Sigmoid colon (tissue), 6 donors: ENCODE measurements at regions not wholly inside any gene's neighbourhood (a gene's known extent, or its start where the extent isn't known, plus 50 kb on each side); places are given as distances from the start of the nearest gene placed in this dataset.

Experiments used
- DNase-seq: peaks from one replicate; pipeline ENCODE4 v3.0.0-alpha.2; 2019
- H3K27ac ChIP-seq, 4 donors: fragments of 200-600 bp; sonication (generic); one replicate each; pipeline ENCODE4 v1.5.1; 2016 to 2019; ENCODE audit warnings: mild to moderate bottlenecking in 1 of 4
- H3K27me3 ChIP-seq, 3 donors: fragments of 200-600 bp; sonication (generic); one replicate each; pipeline ENCODE4 v1.5.1; 2019; ENCODE audit warnings: mild to moderate bottlenecking in 1 of 3
- H3K36me3 ChIP-seq, 4 donors: fragments of 200-600 bp; sonication (generic); one replicate each; pipeline ENCODE4 v1.5.1; 2016 to 2019
- H3K4me1 ChIP-seq, 4 donors: fragments of 200-600 bp; sonication (generic); one replicate each; pipeline ENCODE4 v1.5.1; 2017 to 2019
- H3K4me3 ChIP-seq, 4 donors: fragments of 200-600 bp; sonication (generic); one replicate each; pipeline ENCODE4 v1.5.1; 2017 to 2019; ENCODE audit warnings: mild to moderate bottlenecking in 2 of 4, moderate library complexity in 1 of 4
- H3K9me3 ChIP-seq, 4 donors: fragments of 200-600 bp in 3 of 4; sonication (generic) in 3 of 4; one replicate each; pipeline versions ENCODE4 v1.5.1 to v1.6.1; 2013 to 2019
- EP300 ChIP-seq, 4 donors: sonication (generic); formaldehyde crosslinking; IDR thresholded peaks; one replicate each; pipeline ENCODE4 v1.6.1; 2017; ENCODE audit warnings: antibody characterized with exemption in 4 of 4
- POLR2A ChIP-seq, 2 donors: fragments of 450-650 bp; IDR thresholded peaks; one replicate each; pipeline ENCODE4 v1.6.1; 2016; ENCODE audit warnings: antibody characterized with exemption in 2 of 2, mild to moderate bottlenecking in 2 of 2, moderate library complexity in 2 of 2
- POLR2AphosphoS5 ChIP-seq, 4 donors: sonication (generic); formaldehyde crosslinking; IDR thresholded peaks; one replicate each; pipeline ENCODE4 v1.6.1; 2017; ENCODE audit warnings: antibody characterized with exemption in 4 of 4
- WGBS, 2 donors: extraction: QIAGEN DNeasy Blood & Tissue Kit; methylation state at CpG; one replicate each; pipeline ENCODE4 v1.1.7; 2013; 5-methylcytosine and 5-hydroxymethylcytosine counted together
- intact Hi-C: fragments of 100-400 bp; cut with DNase I; formaldehyde crosslinking; loops from one replicate; pipeline ENCODE4 v1.15.1; 2023
- TF ChIP-seq, protein P1 (sequence below), 4 experiments: fragments of 450-650 bp in 3 of 4; fragments of 200-600 bp in 1 of 4; IDR thresholded peaks; one replicate each; pipeline ENCODE4 v1.5.1; 2016 to 2019; ENCODE audit warnings: antibody characterized with exemption in 4 of 4, mild to moderate bottlenecking in 3 of 4, moderate library complexity in 2 of 4
- donor health status: healthy with polysubstance abuse.
- donor health status: healthy.

DNA sequence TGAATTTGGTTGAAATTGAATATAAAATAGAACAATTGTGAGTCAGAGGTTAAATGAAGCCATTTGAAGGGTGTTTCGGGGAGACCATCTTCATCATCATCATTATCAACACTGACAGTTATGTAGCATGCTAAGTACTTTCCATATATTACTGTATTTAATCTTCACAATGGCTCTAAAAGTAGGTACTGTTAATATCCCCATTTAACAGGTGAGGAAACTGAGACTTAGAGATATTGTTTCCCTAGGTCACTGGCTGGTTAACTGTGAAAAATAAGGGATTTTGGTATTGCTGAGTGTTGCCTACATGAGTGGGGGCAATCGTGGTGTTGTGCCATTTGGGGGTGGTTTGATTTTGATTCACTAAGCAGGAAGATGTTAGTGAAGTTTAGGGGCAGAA is 100.3 kb downstream of the TBX19 start:
- no peaks in the 10 kb centered on the region for H3K4me1 ChIP-seq
- no peaks in the 10 kb centered on the region for H3K36me3 ChIP-seq
- intact Hi-C loops, result no loop called here
- TF ChIP-seq POLR2AphosphoS5 (IDR thresholded peaks at IDR 0.05) (no peak), EP300 (IDR thresholded peaks at IDR 0.05) (no peak), POLR2A (IDR thresholded peaks at IDR 0.05) (no peak)
- TF ChIP-seq, protein P1, sequence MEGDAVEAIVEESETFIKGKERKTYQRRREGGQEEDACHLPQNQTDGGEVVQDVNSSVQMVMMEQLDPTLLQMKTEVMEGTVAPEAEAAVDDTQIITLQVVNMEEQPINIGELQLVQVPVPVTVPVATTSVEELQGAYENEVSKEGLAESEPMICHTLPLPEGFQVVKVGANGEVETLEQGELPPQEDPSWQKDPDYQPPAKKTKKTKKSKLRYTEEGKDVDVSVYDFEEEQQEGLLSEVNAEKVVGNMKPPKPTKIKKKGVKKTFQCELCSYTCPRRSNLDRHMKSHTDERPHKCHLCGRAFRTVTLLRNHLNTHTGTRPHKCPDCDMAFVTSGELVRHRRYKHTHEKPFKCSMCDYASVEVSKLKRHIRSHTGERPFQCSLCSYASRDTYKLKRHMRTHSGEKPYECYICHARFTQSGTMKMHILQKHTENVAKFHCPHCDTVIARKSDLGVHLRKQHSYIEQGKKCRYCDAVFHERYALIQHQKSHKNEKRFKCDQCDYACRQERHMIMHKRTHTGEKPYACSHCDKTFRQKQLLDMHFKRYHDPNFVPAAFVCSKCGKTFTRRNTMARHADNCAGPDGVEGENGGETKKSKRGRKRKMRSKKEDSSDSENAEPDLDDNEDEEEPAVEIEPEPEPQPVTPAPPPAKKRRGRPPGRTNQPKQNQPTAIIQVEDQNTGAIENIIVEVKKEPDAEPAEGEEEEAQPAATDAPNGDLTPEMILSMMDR (IDR thresholded peaks at IDR 0.05), result no peak
- no peaks in the 10 kb centered on the region for H3K27me3 ChIP-seq
- 82 to 83% methylated on average over 2 of the region's 2 CpGs for WGBS, 2 donors
- no peak overlapping the region for H3K4me3 ChIP-seq
- H3K27ac ChIP-seq, result no peak overlapping the region
- H3K9me3 ChIP-seq, result no peaks in the 10 kb centered on the region
- DNase-seq, result no peak

DNA sequence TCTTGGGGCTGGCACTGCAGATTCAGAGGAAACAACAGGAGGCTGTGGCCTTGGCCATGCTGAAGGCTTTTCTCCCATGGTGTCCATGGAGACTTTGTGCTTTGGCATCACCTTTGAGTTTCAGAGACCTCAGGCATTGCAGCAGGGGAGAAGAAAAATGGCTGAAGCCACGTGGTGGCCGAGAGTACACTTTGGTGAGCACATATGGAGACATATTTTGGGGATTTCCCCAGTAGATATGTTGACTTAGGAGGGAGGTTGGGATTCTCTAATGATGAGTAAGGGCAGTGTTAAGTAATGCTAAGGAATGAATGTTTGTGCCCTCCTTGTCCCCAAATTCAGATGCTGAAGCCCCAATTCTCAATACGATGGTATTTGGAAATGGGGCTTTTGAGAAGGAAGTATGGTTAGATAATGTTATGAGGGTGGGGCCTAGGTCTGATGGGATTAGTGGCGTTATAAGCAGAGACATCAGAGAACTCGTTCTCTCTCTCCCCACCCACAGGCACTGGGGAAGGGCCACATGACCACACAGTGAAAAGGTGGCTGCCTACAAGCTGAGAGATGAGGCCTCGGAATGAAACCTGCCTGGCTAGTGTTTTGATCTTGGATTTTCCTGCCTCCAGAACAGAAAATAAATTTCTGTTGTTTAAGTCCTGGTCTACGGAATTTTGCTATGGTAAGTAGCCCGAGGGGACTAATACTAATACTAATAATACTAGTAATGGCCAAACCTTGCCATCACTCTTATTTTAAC is 98.6 kb downstream of the TBX19 start:
- WGBS, 2 donors, result 90 to 92% methylated on average over 8 of the region's 8 CpGs
- DNase-seq, result no peak

DNA sequence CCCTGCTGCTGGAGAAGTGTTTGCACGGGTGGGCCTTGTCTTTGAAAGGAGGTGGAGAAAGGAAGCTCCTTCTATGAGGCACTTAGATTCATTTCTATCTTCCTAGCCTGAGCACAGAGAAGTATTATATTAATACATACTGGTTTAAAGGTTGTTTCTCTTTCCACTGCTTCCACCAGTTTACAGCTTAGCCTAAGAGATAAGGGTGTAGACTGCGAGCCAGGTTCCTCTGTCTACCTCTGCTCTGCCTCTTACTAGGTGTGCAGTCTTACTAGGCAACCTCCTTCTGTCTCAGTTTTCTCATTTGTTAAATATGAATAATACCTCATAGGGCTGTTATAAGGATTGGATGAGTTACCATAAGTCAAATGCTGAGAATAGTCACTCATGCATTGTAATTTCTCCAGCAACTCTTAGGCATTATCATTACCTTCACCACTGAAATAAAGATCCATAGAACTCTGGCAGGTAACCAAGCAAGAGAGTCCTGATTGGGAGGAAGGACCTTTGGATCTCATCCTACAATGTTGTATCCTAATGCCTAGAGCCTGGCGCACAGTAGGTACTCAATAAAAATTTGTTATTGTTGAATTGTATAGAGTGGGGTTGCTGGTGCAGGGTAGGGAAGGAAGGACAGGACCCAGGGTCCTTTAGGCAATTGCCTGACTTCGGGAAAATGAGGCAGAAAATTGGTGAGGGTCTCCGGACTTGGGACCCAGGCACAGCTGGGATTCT is 95.1 kb downstream of the TBX19 start:
- no peak for DNase-seq

More for the DNA sequence above, 98.6 kb downstream of the TBX19 start:
- no peaks in the 10 kb centered on the region for H3K9me3 ChIP-seq
- H3K4me3 ChIP-seq, result no peak overlapping the region
- H3K4me1 ChIP-seq, result no peaks in the 10 kb centered on the region
- no peaks in the 10 kb centered on the region for H3K27me3 ChIP-seq
- no peaks in the 10 kb centered on the region for H3K36me3 ChIP-seq
- TF ChIP-seq, protein P1 (IDR thresholded peaks at IDR 0.05), result no peak
- TF ChIP-seq EP300 (IDR thresholded peaks at IDR 0.05) (no peak), POLR2AphosphoS5 (IDR thresholded peaks at IDR 0.05) (no peak), POLR2A (IDR thresholded peaks at IDR 0.05) (no peak)
- intact Hi-C loops, result no loop called here
- H3K27ac ChIP-seq, result no peak overlapping the region

DNA sequence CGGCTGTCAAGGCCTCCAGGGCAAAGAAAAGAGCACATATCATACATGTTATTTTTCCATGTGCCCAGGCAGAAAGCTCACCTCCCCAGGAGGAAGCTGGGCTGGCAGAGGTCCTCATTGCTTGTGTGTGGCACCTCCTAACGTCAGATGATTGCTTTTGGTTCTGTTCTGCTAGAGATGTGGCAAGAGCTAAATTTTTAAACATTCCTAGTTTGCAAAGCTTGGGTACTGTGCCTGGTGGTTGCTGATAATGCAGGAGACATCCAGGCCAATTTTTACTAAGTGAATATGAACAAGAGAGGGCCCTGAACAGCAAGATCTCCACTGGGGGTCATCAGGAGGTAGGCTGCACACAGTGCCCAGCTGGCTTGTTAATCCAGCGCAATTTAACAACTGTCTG is 93.9 kb downstream of the TBX19 start:
- Histone ChIP-seq H3K27me3 (no peaks in the 10 kb centered on the region), H3K9me3 (no peaks in the 10 kb centered on the region), H3K27ac (no peak overlapping the region), H3K4me1 (peaks cover 0 to 18% (median 14%) of the 10 kb centered on the region in 4 donors), H3K36me3 (no peaks in the 10 kb centered on the region), H3K4me3 (no peak overlapping the region)
- WGBS, 2 donors, result 89 to 91% methylated on average over 3 of the region's 3 CpGs
- DNase-seq, result no peak
- intact Hi-C loops, result no loop called here
- TF ChIP-seq, protein P1 (IDR thresholded peaks at IDR 0.05), result no peak
- TF ChIP-seq EP300 (IDR thresholded peaks at IDR 0.05) (no peak), POLR2AphosphoS5 (IDR thresholded peaks at IDR 0.05) (no peak), POLR2A (IDR thresholded peaks at IDR 0.05) (no peak)

More for the DNA sequence above, 95.1 kb downstream of the TBX19 start:
- TF ChIP-seq, protein P1 (IDR thresholded peaks at IDR 0.05), result no peak
- TF ChIP-seq POLR2A (IDR thresholded peaks at IDR 0.05) (no peak), POLR2AphosphoS5 (IDR thresholded peaks at IDR 0.05) (no peak), EP300 (IDR thresholded peaks at IDR 0.05) (no peak)
- H3K36me3 ChIP-seq, result no peaks in the 10 kb centered on the region
- no peaks in the 10 kb centered on the region for H3K9me3 ChIP-seq
- no peak overlapping the region for H3K4me3 ChIP-seq
- no peak overlapping the region for H3K27ac ChIP-seq
- no peaks in the 10 kb centered on the region for H3K27me3 ChIP-seq
- peaks cover 0 to 16% (median 14%) of the 10 kb centered on the region in 4 donors for H3K4me1 ChIP-seq
- intact Hi-C loops, result no loop called here
- WGBS, 2 donors, result 65 to 83% methylated on average over 5 of the region's 5 CpGs
